AG10803 (cell line): ENCODE measurements at regions not wholly inside any gene's neighbourhood (a gene's known extent, or its start where the extent isn't known, plus 50 kb on each side); places are given as distances from the start of the nearest gene placed in this dataset.

Experiments used
- DNase-seq: peaks from one replicate; pipeline ENCODE4 v3.0.0; 2010; ENCODE audit warnings: low read depth
- H3K4me3 ChIP-seq: 2 replicates; pipeline ENCODE4 v1.5.1; 2011; ENCODE audit warnings: mild to moderate bottlenecking, low read length, control low read depth
- TF ChIP-seq, protein P1 (sequence below): conservative IDR thresholded peaks from 2 replicates; pipeline ENCODE4 v1.5.1; 2011; ENCODE audit warnings: mild to moderate bottlenecking, low read length, control low read depth, inconsistent platforms

DNA sequence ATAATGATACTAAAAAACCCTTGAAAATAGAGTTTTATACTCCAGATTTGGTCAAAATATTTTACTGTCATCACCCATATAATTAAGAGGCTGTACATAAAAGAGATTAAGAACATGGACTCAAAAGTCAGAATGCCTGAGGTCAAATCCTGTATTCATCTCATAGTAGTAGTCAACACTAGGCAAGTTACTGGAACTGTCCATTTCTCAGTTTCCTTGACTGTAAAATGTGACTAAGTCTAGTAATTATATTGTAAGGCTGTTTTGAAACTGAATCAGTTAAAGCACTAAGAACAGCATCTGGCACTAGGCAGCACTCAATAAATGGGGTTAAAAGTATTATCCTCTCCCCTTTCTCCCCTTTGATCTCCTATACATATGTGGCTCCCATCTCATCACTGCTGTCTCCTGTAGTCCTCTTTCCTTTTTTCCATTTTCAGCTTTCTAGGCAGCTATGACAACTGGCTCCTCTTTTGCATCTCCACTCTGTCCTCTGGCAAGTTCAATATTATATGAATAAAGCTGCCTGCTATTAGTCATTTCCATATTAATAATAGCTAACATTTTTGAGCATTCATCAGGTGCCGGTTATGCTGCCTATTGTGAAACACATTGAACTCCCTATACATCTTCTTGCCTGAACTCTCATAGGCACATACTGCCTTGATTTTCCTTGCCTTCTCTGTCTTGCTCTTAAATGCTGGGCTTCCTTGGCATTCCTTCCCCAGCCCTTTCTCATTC, 185.8 kb upstream of the NREP start:
- no peak overlapping the region for H3K4me3 ChIP-seq
- TF ChIP-seq, protein P1, sequence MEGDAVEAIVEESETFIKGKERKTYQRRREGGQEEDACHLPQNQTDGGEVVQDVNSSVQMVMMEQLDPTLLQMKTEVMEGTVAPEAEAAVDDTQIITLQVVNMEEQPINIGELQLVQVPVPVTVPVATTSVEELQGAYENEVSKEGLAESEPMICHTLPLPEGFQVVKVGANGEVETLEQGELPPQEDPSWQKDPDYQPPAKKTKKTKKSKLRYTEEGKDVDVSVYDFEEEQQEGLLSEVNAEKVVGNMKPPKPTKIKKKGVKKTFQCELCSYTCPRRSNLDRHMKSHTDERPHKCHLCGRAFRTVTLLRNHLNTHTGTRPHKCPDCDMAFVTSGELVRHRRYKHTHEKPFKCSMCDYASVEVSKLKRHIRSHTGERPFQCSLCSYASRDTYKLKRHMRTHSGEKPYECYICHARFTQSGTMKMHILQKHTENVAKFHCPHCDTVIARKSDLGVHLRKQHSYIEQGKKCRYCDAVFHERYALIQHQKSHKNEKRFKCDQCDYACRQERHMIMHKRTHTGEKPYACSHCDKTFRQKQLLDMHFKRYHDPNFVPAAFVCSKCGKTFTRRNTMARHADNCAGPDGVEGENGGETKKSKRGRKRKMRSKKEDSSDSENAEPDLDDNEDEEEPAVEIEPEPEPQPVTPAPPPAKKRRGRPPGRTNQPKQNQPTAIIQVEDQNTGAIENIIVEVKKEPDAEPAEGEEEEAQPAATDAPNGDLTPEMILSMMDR, result no peak
- DNase-seq, result peak; percentile 69

DNA sequence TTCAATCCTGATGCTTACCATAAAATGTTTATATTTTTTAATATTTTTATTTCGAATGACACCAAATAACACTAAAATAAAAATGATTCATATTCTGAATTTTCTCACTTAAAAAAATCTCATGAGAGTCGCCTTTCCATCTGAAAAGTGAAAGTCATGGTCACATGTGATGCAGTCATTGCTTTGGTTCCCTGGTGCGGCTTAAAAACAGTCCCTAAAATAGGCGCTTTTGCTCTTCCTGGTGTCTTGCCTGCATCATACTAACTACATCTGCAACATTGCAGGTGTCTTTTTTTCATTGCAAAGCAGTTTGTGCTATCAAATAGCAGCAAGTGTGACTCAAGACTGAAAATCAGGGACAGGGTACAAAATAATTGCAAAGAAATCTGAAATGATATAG, 185.2 kb upstream of the NREP start:
- H3K4me3 ChIP-seq, result no peak overlapping the region
- TF ChIP-seq, protein P1, result no peak
- no peak for DNase-seq

DNA sequence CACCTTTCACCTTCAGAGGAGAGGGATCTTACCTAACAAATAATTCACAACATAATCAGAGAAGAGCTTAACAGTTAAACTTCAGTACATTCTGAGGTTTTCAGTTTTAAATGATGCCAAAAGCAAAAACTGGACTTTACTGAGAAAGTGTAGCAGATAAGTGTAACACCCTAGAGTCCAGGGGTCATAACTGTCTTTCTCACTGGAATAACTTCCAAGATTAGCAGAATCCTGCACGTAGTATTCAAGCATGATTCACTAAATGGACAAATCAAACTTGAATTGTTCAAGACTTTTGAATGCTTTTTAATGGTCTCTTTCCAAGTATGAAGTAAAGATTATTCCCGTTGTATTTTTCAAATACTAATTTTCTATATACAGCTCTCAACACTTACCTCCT, 180.1 kb upstream of the NREP start:
- DNase-seq, result no peak
- TF ChIP-seq, protein P1, result no peak
- H3K4me3 ChIP-seq, result no peak overlapping the region

DNA sequence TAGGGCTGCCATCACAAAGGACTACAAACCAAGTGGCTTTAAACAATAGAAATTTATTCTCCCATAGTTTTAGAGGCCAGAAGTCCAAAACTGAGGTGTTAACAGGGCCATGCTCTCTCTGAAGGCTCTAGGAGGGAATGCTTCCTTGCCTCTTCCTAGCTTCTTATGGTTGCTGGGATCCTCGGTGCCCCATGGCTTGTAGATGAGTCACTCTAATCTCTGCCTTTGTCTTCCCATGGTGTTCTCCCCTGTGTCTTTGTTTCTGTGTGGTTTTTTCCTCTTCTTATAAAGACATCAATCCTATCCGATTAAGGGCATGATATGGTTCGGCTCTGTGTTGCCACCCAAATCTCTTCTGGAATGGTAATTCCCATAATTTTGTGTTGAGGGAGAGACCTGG, 178.8 kb upstream of the NREP start:
- no peak overlapping the region for H3K4me3 ChIP-seq
- no peak for DNase-seq
- TF ChIP-seq, protein P1, result no peak

DNA sequence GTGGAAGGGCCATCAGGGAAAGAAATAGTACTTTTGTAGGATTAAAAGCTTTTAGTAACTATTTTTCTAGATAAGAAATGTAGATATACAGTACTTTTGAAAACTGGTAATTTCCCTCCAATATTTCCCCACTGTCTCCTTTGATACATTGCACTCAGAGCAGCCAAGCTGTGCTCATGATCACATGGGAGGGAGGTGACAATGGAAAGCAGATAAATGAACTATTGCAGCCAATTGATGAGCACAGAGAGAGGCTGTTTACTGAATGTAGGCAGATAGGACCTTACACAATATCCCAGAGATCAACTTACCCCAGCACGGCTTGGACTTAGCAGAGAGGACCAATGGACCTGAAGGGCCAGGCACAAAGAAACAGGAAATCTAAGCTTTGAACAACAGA, 178.0 kb upstream of the NREP start:
- H3K4me3 ChIP-seq, result no peak overlapping the region
- DNase-seq, result no peak
- TF ChIP-seq, protein P1, result no peak

DNA sequence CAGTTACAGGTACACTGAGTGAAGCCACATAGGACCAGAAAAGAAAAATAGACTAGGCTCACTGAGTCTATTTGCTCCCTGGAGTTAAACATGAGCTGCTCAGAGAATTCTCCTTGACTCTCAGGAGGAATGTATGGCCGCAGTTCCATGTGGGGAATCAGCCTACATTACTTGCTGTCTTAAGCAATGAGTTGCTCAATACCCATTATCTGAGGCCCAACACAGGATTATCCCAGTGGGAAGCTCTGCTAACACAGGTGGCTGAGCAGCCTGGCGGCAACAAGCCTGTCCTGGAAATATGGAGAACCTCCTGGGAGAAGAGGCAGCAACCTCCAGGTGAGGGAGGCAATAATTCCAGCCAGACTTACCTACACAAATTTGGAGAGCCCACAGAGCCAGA, 177.5 kb upstream of the NREP start:
- H3K4me3 ChIP-seq, result no peak overlapping the region
- TF ChIP-seq, protein P1, result no peak
- DNase-seq, result no peak

DNA sequence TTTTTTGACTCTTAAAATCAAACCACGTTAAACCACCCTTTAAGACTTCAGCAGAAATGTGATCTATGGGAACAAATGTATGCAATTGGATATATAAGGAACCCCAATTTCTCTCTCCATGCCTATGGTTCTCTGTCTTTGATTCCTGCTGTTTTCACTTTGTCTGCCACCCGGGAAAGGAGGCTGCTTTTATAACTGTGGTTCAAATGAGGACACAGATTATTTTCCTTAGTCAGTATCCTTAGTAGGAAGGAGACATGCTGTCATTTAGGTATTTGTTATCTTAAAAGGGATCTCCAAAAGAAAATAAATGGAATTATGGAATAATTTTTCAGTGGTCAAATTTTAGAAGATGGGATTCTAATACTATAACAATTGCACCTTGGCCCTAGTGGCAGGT, 176.1 kb upstream of the NREP start:
- TF ChIP-seq, protein P1, result no peak
- no peak for DNase-seq
- no peak overlapping the region for H3K4me3 ChIP-seq
